ENCODE measurements at regions not wholly inside any gene's neighbourhood (a gene's known extent, or its start where the extent isn't known, plus 50 kb on each side); places are given as distances from the start of the nearest gene placed in this dataset.
"Not testable (repeated sequence)": the region's sequence is repeated elsewhere in the genome, so short reads cannot be mapped to it uniquely, and the experiment has no call there.

DNA sequence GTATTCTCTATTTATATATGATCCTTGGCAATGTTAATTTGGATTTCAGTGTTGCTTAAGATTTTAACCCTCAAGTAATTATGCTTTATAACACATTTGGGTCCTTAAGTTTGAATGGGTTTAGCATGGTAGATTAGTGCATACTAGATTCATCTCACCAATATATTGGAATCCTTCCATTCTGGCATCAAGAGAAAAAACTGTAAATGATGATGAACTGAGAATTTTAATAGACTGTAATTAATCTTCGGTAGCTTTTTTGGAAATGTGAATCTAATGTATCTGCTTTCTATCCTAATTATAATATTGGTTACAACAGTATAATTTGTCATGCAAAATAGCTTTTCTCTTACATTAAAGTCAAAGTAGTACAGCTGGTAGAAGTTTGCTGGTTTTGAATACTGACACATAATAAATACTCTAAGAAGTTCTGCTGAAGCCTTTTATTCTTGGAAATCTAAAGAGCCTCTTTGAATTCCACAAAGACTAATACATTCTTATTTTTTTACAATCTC, 279.8 kb downstream of the AMY1C start:
- no peaks in the 10 kb centered on the region for H3K36me3 ChIP-seq (ENCODE audit: control insufficient read depth in 4 of 4, insufficient read depth in 3 of 4, low read depth in 1 of 4, low read length in 3 of 4)
- H3K4me1 ChIP-seq (ENCODE audit: control insufficient read depth in 4 of 4, insufficient read depth in 4 of 4, low read length in 3 of 4), result no peaks in the 10 kb centered on the region
- no peaks in the 10 kb centered on the region for H3K9me3 ChIP-seq (ENCODE audit: control insufficient read depth in 4 of 4, low read length in 3 of 4)
- 71% methylated on average over 1 of the region's 1 CpG for WGBS
- no peak overlapping the region for H3K27ac ChIP-seq (ENCODE audit: low read depth in 1 of 2, low read length in 2 of 2)
- H3K27me3 ChIP-seq (ENCODE audit: control insufficient read depth in 4 of 4, insufficient read depth in 4 of 4, low read length in 3 of 4), result peaks cover 0 to 2% (median 0%) of the 10 kb centered on the region in 4 donors
- DNase-seq (ENCODE audit: low spot score), result no peak
- no peak overlapping the region for H3K9ac ChIP-seq (ENCODE audit: low read depth in 1 of 2, low read length in 2 of 2)
- H3K4me3 ChIP-seq (ENCODE audit: low read depth in 1 of 3, low read length in 3 of 3), result no peak overlapping the region
- TF ChIP-seq JUND (IDR thresholded peaks at IDR 0.05), result no peak
- no peak for TF ChIP-seq GABPA (IDR thresholded peaks at IDR 0.05 in 1 of 2, conservative IDR thresholded peaks at IDR 0.05 in 1 of 2)
- TF ChIP-seq MAX (IDR thresholded peaks at IDR 0.05), result no peak
- no peak for TF ChIP-seq NR2F2 (IDR thresholded peaks at IDR 0.05)
- TF ChIP-seq YY1 (IDR thresholded peaks at IDR 0.05), result no peak
- TF ChIP-seq, protein P1, sequence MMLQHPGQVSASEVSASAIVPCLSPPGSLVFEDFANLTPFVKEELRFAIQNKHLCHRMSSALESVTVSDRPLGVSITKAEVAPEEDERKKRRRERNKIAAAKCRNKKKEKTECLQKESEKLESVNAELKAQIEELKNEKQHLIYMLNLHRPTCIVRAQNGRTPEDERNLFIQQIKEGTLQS (IDR thresholded peaks at IDR 0.05), result no peak
- TF ChIP-seq RAD21 (IDR thresholded peaks at IDR 0.05), result no peak
- TF ChIP-seq RXRA (IDR thresholded peaks at IDR 0.05), result no peak
- no peak for TF ChIP-seq EGR1 (IDR thresholded peaks at IDR 0.05; ENCODE audit: low read depth in 2 of 2)
- no peak for TF ChIP-seq FOXA2 (IDR thresholded peaks at IDR 0.05)
- TF ChIP-seq, protein P2, sequence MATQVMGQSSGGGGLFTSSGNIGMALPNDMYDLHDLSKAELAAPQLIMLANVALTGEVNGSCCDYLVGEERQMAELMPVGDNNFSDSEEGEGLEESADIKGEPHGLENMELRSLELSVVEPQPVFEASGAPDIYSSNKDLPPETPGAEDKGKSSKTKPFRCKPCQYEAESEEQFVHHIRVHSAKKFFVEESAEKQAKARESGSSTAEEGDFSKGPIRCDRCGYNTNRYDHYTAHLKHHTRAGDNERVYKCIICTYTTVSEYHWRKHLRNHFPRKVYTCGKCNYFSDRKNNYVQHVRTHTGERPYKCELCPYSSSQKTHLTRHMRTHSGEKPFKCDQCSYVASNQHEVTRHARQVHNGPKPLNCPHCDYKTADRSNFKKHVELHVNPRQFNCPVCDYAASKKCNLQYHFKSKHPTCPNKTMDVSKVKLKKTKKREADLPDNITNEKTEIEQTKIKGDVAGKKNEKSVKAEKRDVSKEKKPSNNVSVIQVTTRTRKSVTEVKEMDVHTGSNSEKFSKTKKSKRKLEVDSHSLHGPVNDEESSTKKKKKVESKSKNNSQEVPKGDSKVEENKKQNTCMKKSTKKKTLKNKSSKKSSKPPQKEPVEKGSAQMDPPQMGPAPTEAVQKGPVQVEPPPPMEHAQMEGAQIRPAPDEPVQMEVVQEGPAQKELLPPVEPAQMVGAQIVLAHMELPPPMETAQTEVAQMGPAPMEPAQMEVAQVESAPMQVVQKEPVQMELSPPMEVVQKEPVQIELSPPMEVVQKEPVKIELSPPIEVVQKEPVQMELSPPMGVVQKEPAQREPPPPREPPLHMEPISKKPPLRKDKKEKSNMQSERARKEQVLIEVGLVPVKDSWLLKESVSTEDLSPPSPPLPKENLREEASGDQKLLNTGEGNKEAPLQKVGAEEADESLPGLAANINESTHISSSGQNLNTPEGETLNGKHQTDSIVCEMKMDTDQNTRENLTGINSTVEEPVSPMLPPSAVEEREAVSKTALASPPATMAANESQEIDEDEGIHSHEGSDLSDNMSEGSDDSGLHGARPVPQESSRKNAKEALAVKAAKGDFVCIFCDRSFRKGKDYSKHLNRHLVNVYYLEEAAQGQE (IDR thresholded peaks at IDR 0.05), result no peak
- TF ChIP-seq ZBTB33 (IDR thresholded peaks at IDR 0.05), result no peak

DNA sequence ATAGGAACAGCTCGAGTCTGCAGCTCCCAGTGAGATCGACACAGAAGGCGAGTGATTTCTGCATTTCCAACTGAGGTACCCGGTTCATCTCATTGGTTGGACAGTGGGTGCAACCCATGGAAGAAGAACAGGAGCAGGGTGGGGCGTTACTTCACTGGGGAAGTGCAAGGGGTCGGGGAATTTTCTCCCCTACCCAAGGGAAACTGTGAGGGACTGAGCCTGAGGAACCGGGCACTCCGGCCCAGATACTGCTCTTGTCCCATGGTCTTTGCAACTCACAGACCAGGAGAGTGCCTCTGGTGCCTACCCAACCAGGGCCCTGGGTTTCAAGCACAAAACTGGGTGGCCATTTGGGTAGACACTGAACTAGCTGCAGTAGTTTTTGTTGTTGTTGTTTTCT, 307.1 kb downstream of the AMY1C start:
- 82% methylated on average over 8 of the region's 8 CpGs for WGBS

DNA sequence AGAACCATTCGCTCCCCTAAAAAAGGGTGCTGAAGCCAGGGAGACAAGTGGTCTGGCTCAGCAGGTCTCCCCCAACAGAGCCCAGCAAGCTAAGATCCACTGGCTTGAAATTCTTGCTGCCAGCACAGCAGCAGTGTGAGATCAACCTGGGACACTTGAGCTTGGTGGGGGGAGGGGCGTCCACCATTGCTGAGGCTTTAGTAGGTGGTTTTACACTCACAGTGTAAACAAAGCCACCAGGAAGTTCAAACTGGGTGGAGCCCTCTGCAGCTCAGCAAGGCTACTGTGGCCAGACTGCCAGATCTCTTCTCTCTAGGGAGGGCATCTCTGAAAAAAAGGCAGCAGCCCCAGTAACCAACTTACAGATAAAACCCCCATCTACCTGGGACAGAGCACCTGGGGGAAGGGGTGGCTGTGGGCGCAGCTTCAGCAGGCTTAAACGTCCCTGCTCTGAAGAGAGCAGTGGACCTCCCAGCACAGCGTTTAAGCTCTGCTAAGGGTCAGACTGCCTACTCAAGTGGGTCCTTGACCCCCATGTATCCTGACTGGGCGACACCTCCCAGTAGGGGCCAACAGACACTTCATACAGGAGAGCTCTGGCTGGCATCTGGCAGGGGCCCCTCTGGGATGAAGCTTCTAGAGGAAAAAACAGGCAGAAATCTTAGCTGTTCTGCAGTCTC, 307.7 kb downstream of the AMY1C start:
- H3K9me3 ChIP-seq (ENCODE audit: control insufficient read depth in 4 of 4, low read length in 3 of 4); H3K36me3 ChIP-seq (ENCODE audit: control insufficient read depth in 4 of 4, insufficient read depth in 3 of 4, low read depth in 1 of 4, low read length in 3 of 4); H3K9ac ChIP-seq (ENCODE audit: low read depth in 1 of 2, low read length in 2 of 2); H3K27ac ChIP-seq (ENCODE audit: low read depth in 1 of 2, low read length in 2 of 2); DNase-seq (ENCODE audit: low spot score); H3K4me1 ChIP-seq (ENCODE audit: control insufficient read depth in 4 of 4, insufficient read depth in 4 of 4, low read length in 3 of 4); H3K27me3 ChIP-seq (ENCODE audit: control insufficient read depth in 4 of 4, insufficient read depth in 4 of 4, low read length in 3 of 4); H3K4me3 ChIP-seq (ENCODE audit: low read depth in 1 of 3, low read length in 3 of 3): not testable (repeated sequence)
- WGBS, result 40% methylated on average over 6 of the region's 6 CpGs

More for the DNA sequence above, 307.1 kb downstream of the AMY1C start:
- Histone ChIP-seq H3K4me3 (ENCODE audit: low read depth in 1 of 3, low read length in 3 of 3) (no peak overlapping the region), H3K9me3 (ENCODE audit: control insufficient read depth in 4 of 4, low read length in 3 of 4) (no peaks in the 10 kb centered on the region), H3K9ac (ENCODE audit: low read depth in 1 of 2, low read length in 2 of 2) (no peak overlapping the region), H3K27me3 (ENCODE audit: control insufficient read depth in 4 of 4, insufficient read depth in 4 of 4, low read length in 3 of 4) (no peaks in the 10 kb centered on the region), H3K4me1 (ENCODE audit: control insufficient read depth in 4 of 4, insufficient read depth in 4 of 4, low read length in 3 of 4) (no peaks in the 10 kb centered on the region), H3K27ac (ENCODE audit: low read depth in 1 of 2, low read length in 2 of 2) (no peak overlapping the region), H3K36me3 (ENCODE audit: control insufficient read depth in 4 of 4, insufficient read depth in 3 of 4, low read depth in 1 of 4, low read length in 3 of 4) (no peaks in the 10 kb centered on the region)
- DNase-seq (ENCODE audit: low spot score), result no peak
- TF ChIP-seq YY1 (IDR thresholded peaks at IDR 0.05) (no peak), FOXA2 (IDR thresholded peaks at IDR 0.05) (no peak), HNF4G (IDR thresholded peaks at IDR 0.05) (no peak), MAX (IDR thresholded peaks at IDR 0.05) (no peak), RAD21 (IDR thresholded peaks at IDR 0.05) (no peak), SP1 (IDR thresholded peaks at IDR 0.05) (no peak)

GRCh38 chr1:104061637-104062036, 311.9 kb downstream of the AMY1C start:
- H3K4me1 ChIP-seq (ENCODE audit: control insufficient read depth in 4 of 4, insufficient read depth in 4 of 4, low read length in 3 of 4); DNase-seq (ENCODE audit: low spot score); H3K9ac ChIP-seq (ENCODE audit: low read depth in 1 of 2, low read length in 2 of 2); H3K27ac ChIP-seq (ENCODE audit: low read depth in 1 of 2, low read length in 2 of 2); H3K36me3 ChIP-seq (ENCODE audit: control insufficient read depth in 4 of 4, insufficient read depth in 3 of 4, low read depth in 1 of 4, low read length in 3 of 4); H3K27me3 ChIP-seq (ENCODE audit: control insufficient read depth in 4 of 4, insufficient read depth in 4 of 4, low read length in 3 of 4); H3K9me3 ChIP-seq (ENCODE audit: control insufficient read depth in 4 of 4, low read length in 3 of 4); H3K4me3 ChIP-seq (ENCODE audit: low read depth in 1 of 3, low read length in 3 of 3): not testable (repeated sequence)
- WGBS, result 85% methylated on average over 3 of the region's 3 CpGs

Data from liver (tissue), 7 donors.